ENCODE measurements at regions not wholly inside any gene's neighbourhood (a gene's known extent, or its start where the extent isn't known, plus 50 kb on each side); places are given as distances from the start of the nearest gene placed in this dataset.

DNA sequence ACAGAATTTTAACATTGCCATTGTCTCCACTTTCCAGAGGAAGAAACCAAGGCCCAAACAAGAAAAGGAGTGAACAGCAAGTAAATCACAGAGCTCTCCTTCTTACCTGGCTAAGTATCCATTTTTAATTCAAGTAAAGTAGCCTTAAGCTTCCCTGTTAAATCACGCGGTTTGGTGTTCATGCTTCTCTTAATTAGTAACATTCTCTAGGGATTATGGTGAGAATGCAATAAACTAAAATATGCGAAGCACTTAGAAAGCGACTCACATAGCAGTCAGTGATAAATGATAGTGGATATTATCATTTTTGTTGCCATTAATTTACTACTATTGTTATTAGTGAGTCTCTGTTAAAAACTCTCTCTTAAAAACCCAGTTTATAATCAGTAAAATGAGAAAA is 630.5 kb upstream of the TMPRSS15 start:
- Histone ChIP-seq H3K27ac (ENCODE audit: low read depth, low read length) (no peak overlapping the region), H3K36me3 (ENCODE audit: control insufficient read depth in 1 of 2, insufficient read depth in 2 of 2, low read length in 2 of 2) (no peaks in the 10 kb centered on the region), H3K9me2 (ENCODE audit: insufficient read depth) (no peaks in the 10 kb centered on the region), H3K9ac (ENCODE audit: low read length) (no peak overlapping the region), H3K9me3 (ENCODE audit: control insufficient read depth in 1 of 2, insufficient read depth in 1 of 2, low read depth in 1 of 2, low read length in 2 of 2) (peaks cover 0 to 29% of the 10 kb centered on the region in 2 experiments), H4K20me1 (ENCODE audit: insufficient read depth) (no peaks in the 10 kb centered on the region), H3K79me2 (ENCODE audit: insufficient read depth, low read length) (no peaks in the 10 kb centered on the region), H3K27me3 (ENCODE audit: insufficient read depth, low read length) (no peaks in the 10 kb centered on the region), H3K4me3 (replicated peaks in 1 of 2; ENCODE audit: low read depth in 1 of 2, low read length in 2 of 2) (no peak overlapping the region), H2AFZ (ENCODE audit: low read depth, low read length, poor library complexity, severe bottlenecking) (no peak overlapping the region), H3K4me1 (ENCODE audit: control insufficient read depth in 1 of 2, insufficient read depth in 2 of 2, low read length in 2 of 2) (no peaks in the 10 kb centered on the region), H3K4me2 (ENCODE audit: low read length) (no peak overlapping the region)
- ATAC-seq (no peak), DNase-seq (ENCODE audit: low read depth, low spot score) (no peak)
- intact Hi-C loops (cut with micrococcal nuclease), result no loop called here
- ChIA-PET POLR2A (no interaction called here), CTCF (no interaction called here), RAD21 (ENCODE audit: low non-redundant PET in 1 of 2, low total read pairs in 2 of 2, uncharacterized antibody in 2 of 2, unreplicated experiment in 2 of 2) (no interaction called here)
- TF ChIP-seq ELF1 (IDR thresholded peaks at IDR 0.05; ENCODE audit: borderline replicate concordance, low read depth) (no peak), CEBPB (IDR thresholded peaks at IDR 0.05; ENCODE audit: low read depth) (no peak), JUND (IDR thresholded peaks at IDR 0.05) (no peak), YY1 (IDR thresholded peaks at IDR 0.05; ENCODE audit: extremely low read depth, insufficient replicate concordance, low read depth, low read length) (no peak), FOSL1 (IDR thresholded peaks at IDR 0.05; ENCODE audit: low read depth) (no peak), EZH2phosphoT487 (IDR thresholded peaks at IDR 0.05; ENCODE audit: borderline replicate concordance) (no peak), CBX3 (IDR thresholded peaks at IDR 0.05; ENCODE audit: low read depth) (no peak)
- TF ChIP-seq, protein P1, sequence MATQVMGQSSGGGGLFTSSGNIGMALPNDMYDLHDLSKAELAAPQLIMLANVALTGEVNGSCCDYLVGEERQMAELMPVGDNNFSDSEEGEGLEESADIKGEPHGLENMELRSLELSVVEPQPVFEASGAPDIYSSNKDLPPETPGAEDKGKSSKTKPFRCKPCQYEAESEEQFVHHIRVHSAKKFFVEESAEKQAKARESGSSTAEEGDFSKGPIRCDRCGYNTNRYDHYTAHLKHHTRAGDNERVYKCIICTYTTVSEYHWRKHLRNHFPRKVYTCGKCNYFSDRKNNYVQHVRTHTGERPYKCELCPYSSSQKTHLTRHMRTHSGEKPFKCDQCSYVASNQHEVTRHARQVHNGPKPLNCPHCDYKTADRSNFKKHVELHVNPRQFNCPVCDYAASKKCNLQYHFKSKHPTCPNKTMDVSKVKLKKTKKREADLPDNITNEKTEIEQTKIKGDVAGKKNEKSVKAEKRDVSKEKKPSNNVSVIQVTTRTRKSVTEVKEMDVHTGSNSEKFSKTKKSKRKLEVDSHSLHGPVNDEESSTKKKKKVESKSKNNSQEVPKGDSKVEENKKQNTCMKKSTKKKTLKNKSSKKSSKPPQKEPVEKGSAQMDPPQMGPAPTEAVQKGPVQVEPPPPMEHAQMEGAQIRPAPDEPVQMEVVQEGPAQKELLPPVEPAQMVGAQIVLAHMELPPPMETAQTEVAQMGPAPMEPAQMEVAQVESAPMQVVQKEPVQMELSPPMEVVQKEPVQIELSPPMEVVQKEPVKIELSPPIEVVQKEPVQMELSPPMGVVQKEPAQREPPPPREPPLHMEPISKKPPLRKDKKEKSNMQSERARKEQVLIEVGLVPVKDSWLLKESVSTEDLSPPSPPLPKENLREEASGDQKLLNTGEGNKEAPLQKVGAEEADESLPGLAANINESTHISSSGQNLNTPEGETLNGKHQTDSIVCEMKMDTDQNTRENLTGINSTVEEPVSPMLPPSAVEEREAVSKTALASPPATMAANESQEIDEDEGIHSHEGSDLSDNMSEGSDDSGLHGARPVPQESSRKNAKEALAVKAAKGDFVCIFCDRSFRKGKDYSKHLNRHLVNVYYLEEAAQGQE (IDR thresholded peaks at IDR 0.05; ENCODE audit: low read depth), result no peak
- BruUV-seq (replicated peaks), result no TSS peak

DNA sequence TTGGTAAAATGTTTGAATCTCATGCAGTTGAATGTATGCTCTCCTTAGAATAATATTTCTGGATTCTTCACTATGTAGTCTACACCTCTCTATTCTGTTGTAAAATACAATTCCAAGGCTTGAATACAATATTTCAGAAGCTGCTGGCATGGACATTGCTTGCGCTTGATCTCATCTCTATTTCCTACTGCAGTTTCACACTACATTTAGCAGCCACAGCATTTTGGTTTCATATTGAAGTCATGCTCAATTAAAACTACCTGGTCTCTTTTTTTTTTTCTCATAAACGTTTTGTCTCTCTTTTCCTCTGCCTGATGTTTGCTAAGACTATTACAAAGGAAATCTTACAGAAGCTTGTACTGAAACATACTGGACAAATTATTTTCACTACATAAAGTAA is 631.0 kb upstream of the TMPRSS15 start:
- Histone ChIP-seq H3K79me2 (ENCODE audit: insufficient read depth, low read length) (no peaks in the 10 kb centered on the region), H2AFZ (ENCODE audit: low read depth, low read length, poor library complexity, severe bottlenecking) (no peak overlapping the region), H3K36me3 (ENCODE audit: control insufficient read depth in 1 of 2, insufficient read depth in 2 of 2, low read length in 2 of 2) (no peaks in the 10 kb centered on the region), H3K27ac (ENCODE audit: low read depth, low read length) (no peak overlapping the region), H3K27me3 (ENCODE audit: insufficient read depth, low read length) (no peaks in the 10 kb centered on the region), H3K9ac (ENCODE audit: low read length) (no peak overlapping the region), H3K4me1 (ENCODE audit: control insufficient read depth in 1 of 2, insufficient read depth in 2 of 2, low read length in 2 of 2) (no peaks in the 10 kb centered on the region), H3K9me2 (ENCODE audit: insufficient read depth) (no peaks in the 10 kb centered on the region), H3K9me3 (ENCODE audit: control insufficient read depth in 1 of 2, insufficient read depth in 1 of 2, low read depth in 1 of 2, low read length in 2 of 2) (peaks cover 0 to 29% of the 10 kb centered on the region in 2 experiments), H4K20me1 (ENCODE audit: insufficient read depth) (no peaks in the 10 kb centered on the region), H3K4me2 (ENCODE audit: low read length) (no peak overlapping the region), H3K4me3 (replicated peaks in 1 of 2; ENCODE audit: low read depth in 1 of 2, low read length in 2 of 2) (no peak overlapping the region)
- ChIA-PET RAD21 (ENCODE audit: low non-redundant PET in 1 of 2, low total read pairs in 2 of 2, uncharacterized antibody in 2 of 2, unreplicated experiment in 2 of 2) (no interaction called here), CTCF (no interaction called here), POLR2A (no interaction called here)
- intact Hi-C loops (cut with micrococcal nuclease), result no loop called here
- no TSS peak for BruUV-seq (replicated peaks)
- DNase-seq (ENCODE audit: low read depth, low spot score) (no peak), ATAC-seq (no peak)
- TF ChIP-seq RAD21 (IDR thresholded peaks at IDR 0.05; ENCODE audit: low read depth), result no peak
- TF ChIP-seq POLR2AphosphoS5 (IDR thresholded peaks at IDR 0.05; ENCODE audit: low read depth, low read length), result no peak
- TF ChIP-seq, protein P1 (IDR thresholded peaks at IDR 0.05; ENCODE audit: low read depth), result no peak
- TF ChIP-seq, protein P2, sequence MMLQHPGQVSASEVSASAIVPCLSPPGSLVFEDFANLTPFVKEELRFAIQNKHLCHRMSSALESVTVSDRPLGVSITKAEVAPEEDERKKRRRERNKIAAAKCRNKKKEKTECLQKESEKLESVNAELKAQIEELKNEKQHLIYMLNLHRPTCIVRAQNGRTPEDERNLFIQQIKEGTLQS (IDR thresholded peaks at IDR 0.05), result no peak
- no peak for TF ChIP-seq YY1 (IDR thresholded peaks at IDR 0.05; ENCODE audit: extremely low read depth, insufficient replicate concordance, low read depth, low read length)
- TF ChIP-seq SIN3A (IDR thresholded peaks at IDR 0.05; ENCODE audit: low read depth), result no peak
- TF ChIP-seq EZH2phosphoT487 (IDR thresholded peaks at IDR 0.05; ENCODE audit: borderline replicate concordance), result no peak
- TF ChIP-seq FOSL1 (IDR thresholded peaks at IDR 0.05; ENCODE audit: low read depth), result no peak
- TF ChIP-seq EZH2 (IDR thresholded peaks at IDR 0.05), result no peak
- no peak for TF ChIP-seq ELF1 (IDR thresholded peaks at IDR 0.05; ENCODE audit: borderline replicate concordance, low read depth)
- no peak for TF ChIP-seq CBX3 (IDR thresholded peaks at IDR 0.05; ENCODE audit: low read depth)
- no peak for TF ChIP-seq SP1 (IDR thresholded peaks at IDR 0.05; ENCODE audit: low read depth)
- no peak for TF ChIP-seq SRF (IDR thresholded peaks at IDR 0.05; ENCODE audit: low read depth)

Data from HCT116 (cell line).